Stimulated activated CD4-positive, alpha-beta T cell treated with anti-CD3 and anti-CD28 coated beads, Interleukin-2, amount 100 ng/mL, for 48 hours (primary cell): ENCODE measurements at regions not wholly inside any gene's neighbourhood (a gene's known extent, or its start where the extent isn't known, plus 50 kb on each side); places are given as distances from the start of the nearest gene placed in this dataset.

Experiments
- DNase-seq, 2 donors: peaks; one replicate each; pipeline ENCODE4 v3.0.0-alpha.2; 2020

DNA sequence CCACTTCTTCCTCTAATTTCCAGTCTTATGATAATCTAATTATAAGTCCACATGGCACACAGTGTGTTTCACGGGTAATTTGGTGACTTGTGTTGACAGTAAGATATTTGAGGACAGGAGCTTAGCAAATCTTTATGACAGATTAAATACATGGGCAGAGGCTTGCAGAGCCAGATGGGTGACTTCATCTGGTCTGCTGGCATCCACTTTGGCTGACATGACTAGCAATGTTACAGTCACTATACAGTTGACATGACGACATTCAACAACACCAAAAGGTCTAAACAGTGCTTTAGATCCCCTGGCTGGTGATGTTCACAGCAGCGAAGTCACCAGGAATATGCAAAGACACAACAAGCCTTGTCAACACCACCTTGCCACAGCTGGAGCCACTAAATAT lies 147.2 kb downstream of the ETS2 start:
- no peak for DNase-seq

GRCh38 chr21:38951095-38951730 lies 145.5 kb downstream of the ETS2 start:
- DNase-seq, result no peak

DNA sequence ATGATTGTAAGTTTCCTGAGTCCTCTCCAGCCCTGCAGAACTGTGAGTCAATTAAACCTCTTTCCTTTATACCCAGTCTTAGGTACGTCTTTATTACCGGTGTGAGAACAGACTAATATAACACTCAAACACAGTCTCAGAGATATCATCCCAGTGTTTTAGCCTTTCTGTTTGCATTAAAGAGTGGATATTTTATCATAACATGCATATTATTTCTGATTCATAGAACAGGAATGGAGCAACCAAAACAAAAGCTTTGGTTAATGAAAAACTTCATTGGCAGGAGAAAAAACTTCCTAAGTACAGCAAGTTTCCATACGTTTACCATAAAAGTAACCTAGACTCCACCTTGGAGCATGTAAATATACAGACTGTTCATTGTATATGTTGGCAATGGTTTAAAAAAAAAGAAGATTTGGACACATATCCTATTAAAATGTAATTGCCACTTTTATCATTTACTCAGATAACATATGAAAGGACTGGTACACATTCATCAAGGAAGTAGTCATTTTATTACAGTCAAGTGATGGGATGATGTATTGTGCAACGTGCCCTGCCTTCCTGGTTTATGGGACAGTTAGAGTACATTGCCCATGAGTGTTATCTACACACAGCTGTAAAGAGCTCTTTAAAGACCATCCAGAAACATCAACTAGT lies 144.8 kb downstream of the ETS2 start:
- no peak for DNase-seq

- DNase-seq, result no peak
These were observed 143.3 kb downstream of the ETS2 start for GRCh38 chr21:38949070-38949380.

DNA sequence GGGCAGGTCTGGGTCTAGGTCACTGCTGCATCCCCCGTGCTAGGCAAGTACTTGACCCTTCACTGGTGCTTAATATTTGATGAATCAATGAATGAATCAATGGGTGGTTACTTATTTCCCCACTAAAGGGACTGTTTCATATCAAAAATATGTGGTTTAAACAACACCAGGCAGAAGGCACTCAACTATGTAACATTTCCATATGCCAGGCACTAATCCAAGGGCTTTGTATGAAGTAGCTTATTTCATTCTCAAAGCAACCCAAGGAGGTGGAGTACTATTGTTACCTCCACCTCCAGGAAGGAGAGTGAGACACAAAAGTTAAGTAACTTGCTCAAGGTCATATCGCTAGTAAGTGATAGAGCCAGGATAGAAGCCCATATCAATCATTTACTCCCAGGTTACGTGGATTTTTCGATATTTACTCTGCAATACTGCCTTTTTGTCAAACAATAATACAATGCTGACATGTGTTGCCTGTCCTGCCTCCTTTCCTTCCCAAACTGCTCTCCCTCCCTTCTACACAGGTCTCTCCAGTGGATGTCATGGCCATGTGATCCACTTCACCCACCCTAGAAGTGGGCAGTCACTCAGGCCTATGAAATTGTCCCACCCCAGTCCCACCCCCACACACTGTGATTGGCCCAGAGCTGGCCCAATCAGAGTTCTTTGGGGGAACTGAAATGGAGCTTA lies 142.8 kb downstream of the ETS2 start:
- DNase-seq, result no peak

- no peak for DNase-seq
These were observed 140.0 kb downstream of the ETS2 start for GRCh38 chr21:38945545-38946245.

DNA sequence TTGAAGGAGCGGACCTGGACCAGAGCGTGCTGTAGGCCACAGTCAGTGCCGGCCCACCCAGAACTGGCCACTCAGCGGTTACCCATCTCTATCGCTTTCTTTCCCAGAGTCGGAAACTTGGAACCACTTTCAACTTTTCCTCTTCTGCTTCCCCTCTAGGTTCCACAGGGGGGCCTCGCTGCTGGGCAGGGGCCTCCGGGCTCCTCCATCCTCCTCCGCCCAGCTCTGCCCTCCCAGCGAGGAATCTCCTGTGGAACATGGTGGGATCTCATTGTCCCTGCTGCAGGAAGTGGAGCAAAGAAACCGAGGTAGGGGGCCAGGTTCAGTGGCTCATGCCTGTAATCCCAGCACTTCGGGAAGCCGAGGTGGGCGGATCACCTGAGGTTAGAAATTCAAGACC lies 139.2 kb downstream of the ETS2 start:
- DNase-seq, result no peak

DNA sequence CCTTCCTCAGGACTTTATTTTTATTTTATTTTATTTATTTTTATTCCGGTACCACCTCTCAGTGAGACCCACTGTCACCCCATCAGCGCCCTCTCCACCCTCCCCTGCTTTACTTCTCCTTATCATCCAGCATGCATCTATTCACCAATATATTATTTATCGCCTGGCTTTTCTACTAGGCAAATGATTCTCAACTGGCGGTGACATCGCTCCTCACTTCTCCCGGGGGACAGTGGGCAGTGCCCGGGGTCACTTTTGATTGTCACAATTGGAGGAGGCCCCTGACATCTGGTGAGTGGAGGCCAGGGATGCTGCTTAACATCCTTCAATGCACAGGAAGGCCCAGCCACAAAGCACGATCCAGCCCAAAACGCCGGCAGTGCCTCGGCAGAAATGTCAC lies 138.7 kb downstream of the ETS2 start:
- DNase-seq, result no peak

- DNase-seq, result no peak
These were observed 137.1 kb downstream of the ETS2 start for GRCh38 chr21:38942748-38943211.

GRCh38 chr21:38938769-38939168 lies 133.0 kb downstream of the ETS2 start:
- DNase-seq, result no peak

- no peak for DNase-seq
These were observed 132.6 kb downstream of the ETS2 start for GRCh38 chr21:38938343-38938742.

DNA sequence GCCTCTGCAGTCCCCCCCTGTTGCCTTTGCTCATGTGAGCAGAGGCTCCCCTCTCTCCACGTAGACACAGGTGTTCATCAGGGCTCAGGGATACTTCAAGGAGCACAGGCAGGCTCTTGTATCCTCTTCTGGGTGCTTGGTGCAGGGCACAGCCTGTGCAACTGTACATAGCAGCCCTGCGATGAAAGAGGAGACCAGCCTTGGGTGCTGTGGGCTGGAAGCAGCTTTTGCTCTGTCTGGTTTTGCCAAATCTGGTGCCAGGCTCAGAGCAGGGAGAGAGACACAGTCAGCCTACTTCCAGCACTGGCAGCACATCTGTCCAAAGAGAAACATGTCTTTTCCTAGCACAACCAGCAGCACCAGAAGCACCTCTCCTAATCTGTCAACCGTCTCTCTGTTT lies 132.1 kb downstream of the ETS2 start:
- DNase-seq, result no peak

DNA sequence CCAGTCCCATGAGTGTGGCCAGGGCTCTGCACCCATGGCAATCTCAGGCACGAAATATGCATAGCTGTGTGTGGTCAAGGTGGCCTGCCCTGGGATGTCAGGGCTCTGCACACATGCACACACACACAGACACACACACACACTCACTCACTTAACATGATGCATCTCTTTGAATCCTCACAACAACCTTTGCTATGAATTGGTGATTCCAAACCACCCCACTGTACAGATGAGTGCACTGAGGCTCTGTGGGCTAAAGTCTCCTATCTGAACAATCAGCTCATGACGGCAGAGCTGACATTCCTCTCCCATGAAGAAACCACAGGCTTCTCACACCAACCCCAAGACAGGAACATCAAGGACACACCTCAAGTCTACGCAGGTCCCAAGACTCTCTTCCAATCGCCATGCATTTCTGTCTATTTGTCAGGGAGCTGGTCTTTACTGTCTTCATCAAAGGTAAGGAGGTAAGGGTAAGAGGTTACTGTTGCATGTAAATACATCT lies 131.6 kb downstream of the ETS2 start:
- no peak for DNase-seq

DNA sequence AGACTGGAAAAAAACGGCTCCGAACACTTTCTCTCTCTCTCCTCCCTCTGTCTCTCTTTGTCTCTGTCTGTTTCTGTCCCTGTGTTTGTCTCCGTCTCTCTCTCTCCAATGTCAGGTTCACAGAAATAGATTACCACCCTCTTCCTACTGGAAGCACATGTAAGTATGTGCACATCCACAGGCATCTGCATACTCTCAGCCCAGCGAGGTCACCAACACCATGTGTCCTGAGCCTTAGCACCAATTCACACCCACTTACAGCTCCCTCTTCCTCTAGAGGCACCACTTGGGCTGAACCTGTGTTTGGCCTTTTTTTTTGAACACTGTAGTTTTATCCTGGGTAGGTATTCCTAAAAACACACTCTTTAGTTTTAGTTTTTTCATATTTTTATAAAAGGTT lies 130.5 kb downstream of the ETS2 start:
- DNase-seq, result no peak

DNA sequence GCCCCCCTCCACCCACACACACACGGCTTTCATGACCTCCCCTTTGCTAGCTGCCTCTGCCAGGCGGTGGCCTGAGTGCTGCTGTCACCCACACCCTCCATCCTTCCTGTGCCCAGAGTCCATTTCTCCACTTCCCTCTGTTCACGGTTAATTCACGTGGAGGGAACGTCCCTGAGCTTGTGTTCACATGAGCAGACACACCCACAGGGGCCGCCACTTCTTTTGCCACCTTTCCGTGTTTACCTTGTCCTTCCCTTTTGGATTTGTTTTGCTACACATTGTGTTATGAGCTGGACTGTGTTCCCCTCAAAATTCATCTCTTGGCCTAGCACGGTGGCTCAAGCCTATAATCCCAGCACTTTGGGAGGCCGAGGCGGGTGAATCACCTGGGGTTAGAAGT lies 128.0 kb downstream of the ETS2 start:
- DNase-seq, result no peak

- no peak for DNase-seq
These were observed 125.6 kb downstream of the ETS2 start for GRCh38 chr21:38931291-38931690.

DNA sequence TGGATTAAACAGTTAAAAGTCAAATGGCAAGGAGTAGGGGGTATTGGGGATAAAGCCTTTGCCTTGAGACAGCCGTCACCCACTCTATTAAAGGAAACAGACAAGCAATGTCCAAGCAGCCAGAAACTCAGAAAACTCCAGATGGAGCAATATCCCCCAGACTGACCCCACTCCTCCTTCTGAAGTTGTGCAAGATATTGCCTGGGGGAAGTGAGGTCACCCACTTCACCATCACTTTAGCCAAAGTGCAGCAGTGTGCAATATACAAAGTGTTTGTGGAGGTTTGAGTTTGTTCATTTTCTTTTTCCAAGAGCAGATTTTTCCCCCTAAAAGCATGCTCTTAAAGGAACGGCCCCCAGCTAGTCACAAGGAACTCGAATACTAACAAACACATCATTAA lies 125.1 kb downstream of the ETS2 start:
- no peak for DNase-seq

DNA sequence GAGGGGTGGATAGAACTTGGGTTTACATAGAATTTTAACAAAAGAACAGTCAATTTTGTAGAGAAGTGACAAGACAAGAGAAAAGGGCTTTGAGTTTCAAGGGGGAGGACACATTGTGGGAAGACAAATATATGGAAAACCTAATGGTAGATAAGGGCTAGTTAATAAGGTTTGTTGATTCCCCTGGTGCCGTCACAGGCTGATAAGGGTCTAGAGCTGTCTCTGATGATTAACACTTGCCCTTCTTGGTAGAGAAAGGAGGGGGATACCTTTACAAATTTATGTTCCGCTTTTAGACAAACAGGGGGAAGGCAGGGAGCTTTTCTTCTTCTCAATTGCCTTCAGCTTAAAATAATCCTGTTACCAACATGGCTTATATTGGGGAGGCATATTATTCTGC lies 124.3 kb downstream of the ETS2 start:
- no peak for DNase-seq

- DNase-seq, result no peak
These were observed 123.9 kb downstream of the ETS2 start for GRCh38 chr21:38929652-38930051.

DNA sequence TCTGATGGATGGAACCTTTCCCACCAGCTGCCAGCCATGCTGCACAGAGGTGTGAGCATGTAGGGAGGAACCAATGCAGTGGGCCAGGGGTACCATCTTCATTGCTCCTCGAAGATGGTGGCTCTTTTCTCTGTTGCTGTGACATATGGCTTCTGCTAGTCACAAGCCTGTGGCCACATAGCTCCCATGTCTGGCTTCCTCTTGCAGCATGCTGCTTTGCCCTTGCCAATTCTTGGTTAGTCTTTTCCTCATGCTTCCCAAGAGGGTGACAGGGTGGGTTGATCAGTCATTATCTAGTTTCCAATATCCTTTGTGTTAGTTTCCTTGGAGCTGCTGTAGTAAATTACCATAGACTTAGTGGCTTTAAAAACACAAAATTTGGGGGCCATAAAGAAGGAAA lies 123.4 kb downstream of the ETS2 start:
- no peak for DNase-seq

GRCh38 chr21:38927776-38928175 lies 122.0 kb downstream of the ETS2 start:
- DNase-seq, result no peak

DNA sequence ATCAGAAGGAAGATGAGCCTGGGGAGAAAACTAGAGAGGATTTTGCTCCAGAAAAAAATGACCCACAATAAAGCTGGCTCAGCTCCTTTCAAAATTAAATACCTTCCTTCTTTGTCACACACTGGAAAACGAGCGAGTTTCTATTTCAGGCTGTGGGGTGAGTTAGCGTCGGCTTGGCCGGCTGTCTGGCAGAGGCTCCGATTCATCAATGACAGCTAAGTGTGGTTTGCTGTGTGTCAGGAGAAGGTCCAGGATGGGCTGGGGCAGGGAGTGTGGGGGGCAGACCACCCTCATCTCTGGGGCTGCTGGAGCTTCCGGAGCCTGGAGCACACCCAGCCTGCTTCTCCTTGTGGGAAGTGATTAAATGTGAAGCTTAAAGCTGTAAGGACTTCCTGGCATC lies 120.2 kb downstream of the ETS2 start:
- no peak for DNase-seq

DNA sequence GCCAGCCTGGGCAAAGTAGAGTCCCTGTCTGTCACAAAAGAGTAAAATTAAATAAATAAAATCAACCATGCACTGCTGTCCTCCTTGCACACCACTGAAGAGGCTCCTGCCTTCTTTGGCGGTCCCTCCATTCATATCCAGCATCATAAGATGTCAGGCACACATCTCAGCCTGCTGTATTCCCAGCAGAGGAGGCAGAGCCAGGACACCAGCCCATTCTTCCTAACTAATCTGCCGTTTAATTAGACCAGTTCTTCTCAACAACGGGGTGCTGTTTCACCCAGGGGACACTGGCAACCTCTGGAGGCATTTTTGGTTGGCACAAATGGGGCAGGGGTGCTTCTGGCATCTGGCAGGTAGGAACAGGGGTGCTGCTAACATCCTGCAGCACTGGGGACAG lies 119.7 kb downstream of the ETS2 start:
- no peak for DNase-seq

DNA sequence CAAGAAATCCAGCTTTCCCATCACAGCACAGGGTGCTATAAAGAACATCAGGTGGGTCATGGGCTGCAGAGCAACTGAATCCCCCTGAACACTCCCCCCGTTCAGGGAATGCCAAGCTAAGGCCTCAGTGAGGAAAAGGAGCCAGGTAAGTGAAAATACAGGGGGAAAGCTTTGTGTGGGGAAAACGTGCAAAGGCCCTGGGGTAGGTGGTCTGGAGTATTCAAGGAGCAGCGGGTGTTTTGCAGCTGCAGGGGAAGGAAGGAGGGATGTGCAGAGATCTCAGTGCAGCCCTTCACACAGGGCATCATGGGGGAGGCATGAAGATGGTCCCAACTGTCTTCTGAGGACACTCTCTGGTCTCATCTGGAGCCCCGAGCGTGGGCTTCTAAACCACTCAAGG lies 119.2 kb downstream of the ETS2 start:
- DNase-seq, result no peak
